Mesodermal cell (in vitro differentiated cells): ENCODE measurements at regions not wholly inside any gene's neighbourhood (a gene's known extent, or its start where the extent isn't known, plus 50 kb on each side); places are given as distances from the start of the nearest gene placed in this dataset.

Experiments
- H3K27ac ChIP-seq: 2 replicates; pipeline ENCODE4 v1.7.0; 2013; ENCODE audit warnings: mild to moderate bottlenecking, low read depth, low read length, moderate library complexity; ENCODE audit not compliant: severe bottlenecking
- H3K36me3 ChIP-seq: 2 replicates; pipeline ENCODE4 v1.7.1; 2013; ENCODE audit warnings: mild to moderate bottlenecking, low read length, moderate library complexity; ENCODE audit not compliant: control insufficient read depth, insufficient read depth
- H3K4me1 ChIP-seq: one replicate; pipeline ENCODE4 v1.7.1; 2013; ENCODE audit warnings: mild to moderate bottlenecking, low read length; ENCODE audit not compliant: insufficient read depth, control insufficient read depth, poor library complexity, severe bottlenecking
- H3K4me3 ChIP-seq: 2 replicates; pipeline ENCODE4 v1.7.0; 2013; ENCODE audit warnings: low read length, control low read depth, mild to moderate bottlenecking; ENCODE audit not compliant: insufficient read depth, poor library complexity, severe bottlenecking; ENCODE audit errors: extremely low read depth
- H3K9me3 ChIP-seq: 2 replicates; pipeline ENCODE4 v1.7.1; 2013; ENCODE audit warnings: mild to moderate bottlenecking, low read length, moderate library complexity; ENCODE audit not compliant: control insufficient read depth
- WGBS, 2 experiments: methylation state at CpG; one replicate each; pipeline ENCODE4 v1.1.5; 2013; ENCODE audit warnings: missing lambda C conversion rate in 2 of 2; ENCODE audit not compliant: insufficient coverage in 2 of 2; 5-methylcytosine and 5-hydroxymethylcytosine counted together

GRCh38 chr9:105074491-105074890 lies 146.5 kb upstream of the ABCA1 start:
- Histone ChIP-seq H3K27ac (no peak overlapping the region), H3K4me3 (no peak overlapping the region), H3K9me3 (no peaks in the 10 kb centered on the region), H3K4me1 (peaks cover 19% of the 10 kb centered on the region), H3K36me3 (no peaks in the 10 kb centered on the region)
- WGBS, 2 experiments = no CpG with 5 or more reads among the region's 2 CpGs

GRCh38 chr9:105076729-105077128 lies 148.8 kb upstream of the ABCA1 start:
- 91 to 93% methylated on average over 3 to 5 of the region's 5 CpGs for WGBS, 2 experiments
- peaks cover 2% of the 10 kb centered on the region for H3K4me1 ChIP-seq
- no peaks in the 10 kb centered on the region for H3K9me3 ChIP-seq
- no peaks in the 10 kb centered on the region for H3K36me3 ChIP-seq
- H3K4me3 ChIP-seq = no peak overlapping the region
- no peak overlapping the region for H3K27ac ChIP-seq

- Histone ChIP-seq H3K9me3 (no peaks in the 10 kb centered on the region), H3K27ac (no peak overlapping the region), H3K36me3 (no peaks in the 10 kb centered on the region), H3K4me1 (no peaks in the 10 kb centered on the region), H3K4me3 (no peak overlapping the region)
- 100% methylated on average over 2 of the region's 2 CpGs; no CpG with 5 or more reads in 1 of the 2 experiments for WGBS, 2 experiments
These were observed 151.5 kb upstream of the ABCA1 start for GRCh38 chr9:105079457-105079856.

DNA sequence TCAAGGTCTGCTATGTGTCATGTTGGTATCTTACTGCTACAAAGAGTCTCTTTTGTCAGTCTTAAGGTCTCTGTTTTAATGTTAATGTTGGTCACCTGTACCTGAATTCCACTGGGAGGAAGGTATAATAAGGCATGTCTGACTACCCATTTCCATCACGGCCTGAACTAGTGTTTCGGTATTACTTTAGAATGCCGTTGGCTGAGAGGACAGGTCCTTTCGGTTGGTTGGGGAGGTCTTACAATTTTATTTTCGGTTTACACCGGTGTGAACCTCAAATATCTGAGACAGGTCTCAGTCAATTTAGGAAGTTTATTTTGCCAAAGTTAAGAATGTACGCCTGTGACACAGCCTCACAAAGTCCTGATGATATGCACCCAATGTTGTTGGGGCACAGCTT lies 154.9 kb upstream of the ABCA1 start:
- Histone ChIP-seq H3K4me3 (no peak overlapping the region), H3K9me3 (no peaks in the 10 kb centered on the region), H3K36me3 (no peaks in the 10 kb centered on the region), H3K4me1 (no peaks in the 10 kb centered on the region), H3K27ac (no peak overlapping the region)
- 73 to 77% methylated on average over 7 of the region's 7 CpGs for WGBS, 2 experiments

DNA sequence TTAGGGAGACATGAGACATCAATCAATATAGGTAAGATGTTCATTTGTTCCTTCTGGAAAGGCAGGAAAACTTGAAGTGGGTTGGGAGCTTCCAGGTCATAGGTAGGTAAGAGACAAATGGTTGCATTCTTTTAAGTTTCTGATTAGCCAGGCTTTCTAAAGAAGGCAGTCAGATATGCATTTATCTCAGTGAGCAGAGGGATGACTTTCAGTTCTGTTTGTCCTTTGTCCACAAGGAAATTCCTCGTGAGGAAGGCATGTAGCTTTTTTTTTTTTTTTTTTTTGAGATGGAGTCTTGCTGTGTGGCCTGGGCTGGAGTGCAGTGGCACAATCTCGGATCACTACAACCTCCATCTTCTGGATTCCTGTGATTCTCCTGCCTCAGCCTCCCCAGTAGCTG lies 155.3 kb upstream of the ABCA1 start:
- no peaks in the 10 kb centered on the region for H3K9me3 ChIP-seq
- no peak overlapping the region for H3K27ac ChIP-seq
- 90 to 100% methylated on average over 1 to 2 of the region's 2 CpGs for WGBS, 2 experiments
- H3K36me3 ChIP-seq = no peaks in the 10 kb centered on the region
- no peak overlapping the region for H3K4me3 ChIP-seq
- H3K4me1 ChIP-seq = no peaks in the 10 kb centered on the region

DNA sequence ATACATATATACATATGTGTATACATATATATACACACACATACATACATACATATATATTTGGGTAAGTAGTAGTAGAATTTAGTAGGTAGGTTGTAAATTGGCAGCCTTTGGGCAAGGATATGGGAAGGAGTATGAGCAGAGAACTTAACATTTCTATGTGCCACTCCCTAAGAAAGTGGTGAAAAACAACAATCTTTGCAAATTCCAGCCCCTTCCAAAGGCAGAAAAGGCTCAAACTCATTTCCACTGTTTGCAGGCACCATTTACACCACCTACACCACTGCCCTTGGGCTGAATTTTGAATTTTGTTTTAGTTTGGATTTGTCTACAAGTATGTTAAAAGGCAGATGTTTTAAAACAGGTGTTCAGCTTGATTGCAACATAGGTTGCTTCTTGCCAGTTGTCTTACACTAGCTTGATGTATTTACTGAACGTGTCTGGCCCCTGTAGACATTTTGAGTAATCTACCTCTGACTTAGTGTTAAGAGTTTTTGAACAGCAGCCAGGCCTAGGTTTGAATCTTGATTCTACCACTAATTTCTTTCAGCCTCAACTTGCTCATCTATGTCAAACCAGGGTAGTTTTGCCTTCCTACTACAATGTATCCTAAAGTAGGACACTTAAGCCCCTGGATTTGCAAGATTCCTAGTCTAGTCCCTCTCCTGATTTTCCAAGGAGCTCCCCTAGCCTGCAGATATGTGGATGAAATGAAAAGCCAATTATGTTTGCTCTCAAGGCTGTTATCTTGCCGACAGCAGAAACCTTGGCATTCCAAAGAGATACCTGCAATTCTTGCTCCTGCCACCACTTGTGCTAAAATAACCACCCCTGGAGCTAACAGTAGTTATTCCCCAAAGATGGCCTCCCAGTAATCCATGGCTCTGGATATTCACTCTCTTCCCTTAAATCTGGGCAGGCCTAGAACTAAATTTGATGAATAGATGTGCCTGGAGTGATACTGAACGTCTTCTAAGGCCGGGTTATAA lies 156.2 kb upstream of the SLC44A1 start:
- Histone ChIP-seq H3K36me3 (no peaks in the 10 kb centered on the region), H3K4me3 (no peak overlapping the region), H3K9me3 (no peaks in the 10 kb centered on the region), H3K4me1 (peaks cover 4% of the 10 kb centered on the region), H3K27ac (no peak overlapping the region)
- 50 to 100% methylated on average over 1 to 2 of the region's 4 CpGs for WGBS, 2 experiments

- Histone ChIP-seq H3K4me1 (peaks cover 4% of the 10 kb centered on the region), H3K9me3 (no peaks in the 10 kb centered on the region), H3K4me3 (no peak overlapping the region), H3K36me3 (no peaks in the 10 kb centered on the region), H3K27ac (no peak overlapping the region)
- 86 to 97% methylated on average over 2 to 3 of the region's 5 CpGs for WGBS, 2 experiments
These were observed 154.6 kb upstream of the SLC44A1 start for GRCh38 chr9:105089874-105090273.

DNA sequence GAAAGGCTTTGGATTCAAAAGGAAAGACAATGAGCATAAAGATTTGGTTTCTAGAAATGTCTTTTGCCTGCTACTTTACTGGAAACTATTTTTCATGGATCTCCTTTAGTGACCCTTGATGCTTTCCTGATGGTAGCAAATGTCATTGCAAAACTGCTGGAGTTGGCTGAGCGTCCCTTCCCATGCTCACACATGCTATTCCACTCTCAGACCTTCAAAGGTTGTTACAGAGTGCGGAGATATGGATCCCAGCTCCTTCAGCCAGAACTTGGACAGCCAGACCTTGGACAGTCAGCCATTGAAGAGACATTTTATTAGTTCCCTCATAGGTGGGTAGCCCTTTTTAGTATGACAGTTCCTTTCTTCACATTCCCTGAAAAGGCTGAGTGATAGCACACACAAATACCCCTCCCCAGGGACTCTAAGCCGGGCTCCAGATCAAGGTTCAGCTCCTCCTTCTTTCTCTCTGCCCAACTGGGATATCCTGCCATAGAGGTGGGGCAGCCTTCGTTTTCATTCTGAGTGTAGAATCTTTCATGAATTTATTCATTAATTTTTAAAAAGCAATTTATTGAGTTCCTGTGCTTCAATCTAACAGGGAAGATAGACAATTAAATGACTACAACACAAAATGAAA lies 153.3 kb upstream of the SLC44A1 start:
- Histone ChIP-seq H3K4me1 (peaks cover 4% of the 10 kb centered on the region), H3K36me3 (no peaks in the 10 kb centered on the region), H3K4me3 (no peak overlapping the region), H3K9me3 (no peaks in the 10 kb centered on the region), H3K27ac (no peak overlapping the region)
- 93 to 94% methylated on average over 2 to 3 of the region's 4 CpGs for WGBS, 2 experiments

DNA sequence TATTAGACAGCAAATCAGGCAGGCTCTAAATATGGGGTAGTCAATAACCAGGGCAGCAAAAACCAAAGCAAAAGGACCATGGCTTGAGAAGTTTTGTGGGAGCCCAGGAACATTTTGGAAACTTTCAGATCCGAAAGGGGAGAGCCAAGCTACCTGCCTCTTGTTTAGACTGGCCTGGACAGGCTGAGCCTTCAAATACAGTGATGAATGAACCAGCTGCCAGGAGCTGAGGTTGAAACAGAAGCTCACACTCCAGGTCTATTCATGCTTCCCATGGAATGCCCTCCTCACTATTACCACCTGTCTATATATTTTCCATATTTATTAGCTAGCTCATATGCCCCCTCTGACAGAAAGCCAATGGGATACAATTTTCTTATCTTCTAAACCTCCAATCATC lies 150.8 kb upstream of the SLC44A1 start:
- 67 to 83% methylated on average over 1 of the region's 1 CpG for WGBS, 2 experiments
- no peak overlapping the region for H3K27ac ChIP-seq

DNA sequence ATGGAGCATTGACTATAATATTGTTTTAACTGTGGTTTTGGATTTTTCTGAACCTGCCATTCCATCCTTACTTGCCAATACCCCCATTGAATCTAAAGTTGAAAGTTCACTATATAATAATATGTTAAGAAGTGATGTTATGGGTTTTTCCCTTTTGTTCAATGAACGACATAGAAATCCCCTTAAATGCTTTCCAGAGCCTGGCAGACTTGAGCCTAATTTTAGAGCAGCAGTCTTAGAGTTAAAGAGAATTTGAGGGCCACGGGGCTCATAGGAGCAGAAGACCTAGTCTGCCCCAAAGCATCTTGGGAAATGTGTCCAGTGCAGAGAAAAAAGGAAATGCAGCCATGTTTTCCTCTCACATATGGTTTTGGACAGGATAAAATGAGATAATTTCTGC lies 146.1 kb upstream of the SLC44A1 start:
- no peaks in the 10 kb centered on the region for H3K4me1 ChIP-seq
- H3K36me3 ChIP-seq = no peaks in the 10 kb centered on the region
- H3K9me3 ChIP-seq = no peaks in the 10 kb centered on the region
- H3K4me3 ChIP-seq = no peak overlapping the region
- WGBS, 2 experiments = 80 to 100% methylated on average over 1 of the region's 2 CpGs
- no peak overlapping the region for H3K27ac ChIP-seq

More for the DNA sequence above, 150.8 kb upstream of the SLC44A1 start:
- H3K4me3 ChIP-seq = no peak overlapping the region
- no peaks in the 10 kb centered on the region for H3K36me3 ChIP-seq
- H3K4me1 ChIP-seq = peaks cover 4% of the 10 kb centered on the region
- H3K9me3 ChIP-seq = no peaks in the 10 kb centered on the region

DNA sequence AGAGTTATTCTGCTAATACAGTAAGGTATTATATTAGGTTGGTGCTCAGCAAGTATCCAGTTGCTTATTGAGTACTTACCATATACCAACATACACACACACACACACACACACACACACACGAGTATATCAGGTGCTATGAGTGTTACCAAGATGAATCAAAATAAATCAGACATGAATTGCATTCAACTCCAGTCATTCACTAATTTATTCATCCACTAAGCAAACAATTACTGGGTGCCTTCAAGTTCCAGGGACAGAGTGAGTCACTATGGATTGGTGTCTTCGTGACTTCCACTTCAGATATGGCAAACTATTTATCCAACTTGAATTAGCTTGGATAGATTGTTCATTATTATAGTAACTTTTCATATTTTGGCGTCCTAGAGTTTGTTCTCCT lies 140.7 kb upstream of the SLC44A1 start:
- no peaks in the 10 kb centered on the region for H3K4me1 ChIP-seq
- WGBS, 2 experiments = no CpG with 5 or more reads among the region's 3 CpGs
- no peaks in the 10 kb centered on the region for H3K36me3 ChIP-seq
- H3K27ac ChIP-seq = no peak overlapping the region
- H3K9me3 ChIP-seq = no peaks in the 10 kb centered on the region
- no peak overlapping the region for H3K4me3 ChIP-seq
